GM19023 (cell line): ENCODE measurements at regions not wholly inside any gene's neighbourhood (a gene's known extent, or its start where the extent isn't known, plus 50 kb on each side); places are given as distances from the start of the nearest gene placed in this dataset.
"Not testable (repeated sequence)": the region's sequence is repeated elsewhere in the genome, so short reads cannot be mapped to it uniquely, and the experiment has no call there.

ENCODE experiments used
- ATAC-seq: cut with Tn5 transposase; IDR thresholded peaks from one replicate; pipeline ENCODE4 v1.9.1; 2021; ENCODE audit warnings: mild to moderate bottlenecking, moderate library complexity; ENCODE audit not compliant: unreplicated experiment

DNA sequence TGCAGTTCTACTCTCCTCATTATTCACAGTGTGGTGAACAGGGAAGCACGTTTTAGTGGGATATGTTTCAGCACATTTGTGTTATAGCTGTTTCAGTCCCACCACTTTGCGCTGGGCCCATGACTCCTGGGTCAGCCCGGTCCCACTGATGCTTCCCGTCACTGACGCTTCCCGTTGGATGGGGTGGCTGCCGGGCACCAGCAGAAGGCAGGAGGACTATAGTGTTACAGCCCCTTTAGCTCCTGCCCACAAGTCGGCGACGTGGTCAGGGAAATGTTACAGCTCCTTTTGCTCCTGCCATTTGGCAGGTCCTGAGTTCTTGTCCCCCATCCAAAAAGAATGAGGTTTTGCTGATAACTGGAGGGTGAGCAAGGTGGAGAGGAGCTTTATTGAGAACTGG is 732.2 kb downstream of the NR4A2 start:
- ATAC-seq: no peak

DNA sequence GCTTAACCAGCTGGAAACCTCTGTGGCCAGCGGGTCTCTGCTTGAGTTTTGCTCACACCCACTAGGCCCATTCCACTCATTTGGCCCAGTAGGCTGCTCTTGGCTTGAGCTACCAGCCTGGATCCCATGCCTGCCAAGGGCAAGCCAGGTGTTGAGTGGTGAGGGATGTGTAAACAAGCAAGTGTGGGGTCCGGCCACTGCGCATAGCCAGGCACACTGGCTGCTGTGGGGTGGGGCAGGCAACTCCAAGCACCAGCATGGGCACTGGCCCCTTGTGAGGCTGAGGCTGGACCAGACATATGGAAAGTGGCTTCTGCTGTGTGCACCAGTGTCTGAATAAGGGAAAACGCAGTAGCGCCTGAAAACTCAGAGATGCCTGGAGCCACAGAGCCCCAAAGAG is 732.7 kb downstream of the NR4A2 start:
- no peak for ATAC-seq

DNA sequence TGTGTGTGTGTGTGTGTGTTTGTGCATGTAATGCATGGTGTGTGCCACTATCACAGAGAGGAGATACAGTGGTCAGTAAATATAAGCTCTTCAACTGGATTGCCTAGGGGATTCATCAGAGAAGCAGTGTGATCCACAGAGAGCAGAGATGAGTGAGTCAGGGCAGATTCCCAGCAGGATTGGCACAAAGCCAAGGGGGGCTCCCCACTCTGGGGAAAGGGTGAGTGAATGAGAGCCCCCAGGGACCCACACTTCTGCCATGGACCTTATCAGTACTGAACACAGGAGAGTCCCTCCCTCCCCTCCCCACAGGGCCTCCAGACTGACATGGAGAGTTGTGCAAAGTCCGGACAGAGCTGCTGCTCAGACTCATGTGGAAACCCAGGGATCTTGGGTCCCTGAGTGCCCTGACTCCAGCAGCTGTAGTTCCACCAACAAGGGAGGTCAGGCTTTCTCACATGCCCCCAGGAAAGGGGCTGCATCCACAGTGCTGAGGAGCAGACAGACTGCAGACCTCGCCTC is 748.8 kb downstream of the NR4A2 start:
- no peak for ATAC-seq

DNA sequence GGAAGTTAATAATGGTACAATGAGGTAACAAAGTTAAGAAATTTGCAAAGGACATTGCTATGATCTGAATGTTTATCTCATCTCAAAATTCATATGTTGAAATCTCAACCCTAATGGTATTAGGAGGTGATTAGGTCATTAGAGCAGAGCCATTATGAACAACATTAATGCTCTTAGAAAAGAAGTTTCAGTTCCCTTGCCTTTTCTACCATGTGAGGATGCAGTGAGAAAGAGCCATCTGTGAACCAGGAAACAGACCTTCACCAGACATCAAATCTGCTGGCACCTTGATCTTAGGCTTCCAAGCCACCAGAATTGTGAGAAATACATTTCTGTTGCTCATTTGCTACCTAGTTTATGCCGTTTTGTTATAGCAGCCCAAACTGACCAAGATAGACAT is 757.6 kb downstream of the NR4A2 start:
- no peak for ATAC-seq

DNA sequence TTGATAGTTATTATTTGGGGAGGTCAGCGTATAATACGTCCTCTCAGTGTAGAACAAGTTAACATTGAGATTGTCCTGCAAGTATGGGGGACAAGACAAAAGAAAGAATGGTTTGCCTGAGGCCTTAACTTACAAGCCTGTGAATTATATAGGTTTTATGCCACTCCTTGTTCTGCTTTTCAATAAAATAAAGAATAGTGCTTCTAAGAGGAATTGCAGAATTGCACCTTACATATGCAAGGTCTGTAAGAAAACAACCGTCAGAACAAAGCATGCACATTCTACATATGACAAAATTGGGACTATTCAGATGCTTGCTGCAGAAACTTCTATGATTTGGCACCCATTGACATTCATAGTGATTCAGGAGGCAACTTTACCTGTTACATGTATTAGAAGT is 785.0 kb downstream of the NR4A2 start:
- ATAC-seq: no peak

DNA sequence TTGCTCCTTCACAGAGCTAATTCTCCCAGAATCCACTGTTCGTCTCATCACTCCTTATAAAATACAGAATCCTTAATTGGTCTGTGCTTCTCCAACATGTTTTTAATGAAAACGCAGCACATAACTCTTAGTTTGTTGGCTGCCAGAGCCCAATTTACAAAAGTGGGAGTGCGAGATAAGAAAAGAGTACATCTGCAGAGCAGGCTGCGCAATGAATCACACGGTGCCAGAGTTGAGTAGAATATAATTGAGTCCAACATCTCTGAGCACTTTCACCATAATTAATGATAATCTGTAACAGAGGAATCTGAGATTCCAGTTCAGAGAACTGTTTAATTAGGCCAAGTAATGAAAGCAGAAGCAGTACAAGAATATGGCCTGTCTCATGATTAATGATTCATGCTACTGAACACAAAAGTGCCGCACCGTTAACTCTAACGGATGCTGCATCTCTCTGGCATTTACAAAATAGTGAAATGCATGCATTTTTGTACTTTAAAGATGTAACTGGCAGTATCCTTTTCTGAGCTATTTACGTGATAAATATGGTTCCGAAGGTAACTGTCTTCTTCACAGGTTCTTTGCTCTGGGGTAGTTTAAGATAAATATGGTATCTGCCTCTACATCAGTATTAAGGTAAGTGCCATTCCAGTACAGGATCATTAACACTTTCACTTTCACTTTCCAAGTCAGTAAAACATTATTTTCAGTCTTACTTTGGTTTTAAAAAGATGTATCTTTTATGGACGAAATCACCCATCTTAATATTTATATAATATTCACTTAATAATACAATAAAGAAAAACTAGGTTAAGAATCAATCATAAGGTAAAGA is 785.6 kb downstream of the NR4A2 start:
- ATAC-seq: no peak

DNA sequence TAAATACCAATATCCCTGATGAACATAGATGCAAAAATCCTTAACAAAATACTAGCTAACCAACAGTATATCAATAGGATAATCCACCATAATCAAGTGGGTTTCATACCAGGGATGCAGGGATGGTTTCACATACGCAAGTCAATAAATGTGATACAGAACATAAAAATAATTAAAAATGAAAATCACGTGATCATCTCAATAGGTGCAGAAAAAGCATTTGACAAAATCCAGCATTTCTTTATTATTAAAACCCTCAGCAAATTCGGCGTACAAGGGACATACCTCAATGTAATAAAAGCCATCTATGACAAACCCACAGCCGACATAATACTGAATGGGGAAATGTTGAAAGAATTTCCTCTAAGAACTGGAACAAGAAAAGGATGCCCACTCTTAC is 793.5 kb downstream of the NR4A2 start:
- ATAC-seq: not testable (repeated sequence)

DNA sequence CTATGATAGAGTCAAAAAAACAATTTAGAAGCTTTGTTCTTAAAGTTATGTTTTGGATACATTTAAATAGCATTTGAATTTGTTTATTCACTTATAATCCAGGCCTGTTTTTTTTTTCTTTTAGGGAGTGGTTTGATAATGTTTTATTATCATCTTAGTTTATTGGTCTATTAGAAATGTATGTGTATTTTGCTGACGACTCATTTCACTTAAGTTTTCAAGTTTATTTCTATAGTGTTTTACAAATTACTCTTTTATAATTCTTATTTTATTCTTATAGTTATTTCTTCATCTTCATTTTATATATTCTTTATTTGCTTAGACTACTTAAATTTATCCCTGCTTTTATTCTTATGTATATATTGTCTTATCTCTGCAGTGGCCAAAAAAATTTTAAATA is 804.5 kb downstream of the NR4A2 start:
- ATAC-seq: no peak

DNA sequence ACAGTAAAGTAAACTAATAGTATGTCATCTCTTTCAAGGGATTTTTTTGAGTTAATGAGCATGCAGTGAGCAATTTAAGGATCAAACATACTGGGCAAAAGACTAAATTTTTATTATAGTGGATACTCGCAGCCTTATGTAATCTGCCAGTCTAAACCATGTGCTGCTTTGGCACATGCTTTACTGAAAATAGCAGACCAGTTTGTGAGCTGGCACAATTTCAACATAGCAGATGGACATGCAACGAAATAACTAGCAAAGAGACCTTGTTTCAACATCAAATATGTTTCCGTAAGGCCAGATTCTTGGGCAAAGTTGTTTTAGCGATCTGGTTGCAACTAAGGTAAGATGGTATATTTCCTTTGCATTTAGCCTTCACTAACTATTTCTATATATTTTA is 807.3 kb downstream of the NR4A2 start:
- no peak for ATAC-seq

DNA sequence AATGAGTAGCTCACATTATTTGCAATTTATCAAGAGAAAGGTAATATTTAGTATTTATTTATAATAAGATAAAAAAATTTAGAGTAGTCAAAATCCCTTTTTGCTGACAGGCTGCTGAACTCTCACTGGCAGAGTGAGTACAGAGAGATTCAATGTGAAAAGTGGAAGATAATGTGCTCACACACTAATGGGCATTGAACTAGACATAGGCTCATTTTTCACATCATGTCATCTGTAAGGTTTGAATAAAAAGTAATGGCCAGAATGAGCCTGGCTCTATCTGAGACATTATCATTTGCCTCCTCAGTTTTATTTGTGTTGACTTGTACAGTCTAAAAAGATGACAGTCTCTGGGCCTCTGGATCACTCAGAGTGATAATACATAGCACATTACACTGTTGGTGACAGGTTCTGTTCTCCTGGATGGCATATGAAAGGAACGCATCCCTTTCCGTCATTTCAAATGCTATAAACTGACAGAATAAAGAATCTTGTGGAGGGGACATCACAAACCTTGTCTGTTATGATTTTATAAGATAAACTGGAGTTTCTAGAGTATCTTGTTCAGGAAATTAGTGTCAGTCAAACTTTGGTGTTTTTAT is 812.9 kb downstream of the NR4A2 start:
- ATAC-seq: no peak

DNA sequence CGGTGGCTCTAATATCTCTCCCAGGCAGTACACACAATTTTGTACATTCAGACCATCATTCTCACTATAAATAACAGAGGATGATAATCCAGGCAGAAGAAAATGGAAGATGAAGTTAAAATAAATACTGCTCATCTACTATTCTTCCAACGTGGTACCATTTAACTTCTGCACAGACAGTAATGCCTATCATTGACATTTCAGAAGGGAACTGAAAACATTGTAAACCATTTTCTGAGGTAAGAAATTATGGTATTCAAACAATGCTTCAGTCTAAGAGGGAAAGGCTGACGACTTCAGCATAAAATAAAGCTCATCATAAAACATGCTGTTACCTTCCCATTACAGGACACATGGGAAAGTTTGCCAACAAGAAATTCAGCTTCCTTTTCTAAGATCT is 814.4 kb downstream of the NR4A2 start:
- ATAC-seq: no peak

DNA sequence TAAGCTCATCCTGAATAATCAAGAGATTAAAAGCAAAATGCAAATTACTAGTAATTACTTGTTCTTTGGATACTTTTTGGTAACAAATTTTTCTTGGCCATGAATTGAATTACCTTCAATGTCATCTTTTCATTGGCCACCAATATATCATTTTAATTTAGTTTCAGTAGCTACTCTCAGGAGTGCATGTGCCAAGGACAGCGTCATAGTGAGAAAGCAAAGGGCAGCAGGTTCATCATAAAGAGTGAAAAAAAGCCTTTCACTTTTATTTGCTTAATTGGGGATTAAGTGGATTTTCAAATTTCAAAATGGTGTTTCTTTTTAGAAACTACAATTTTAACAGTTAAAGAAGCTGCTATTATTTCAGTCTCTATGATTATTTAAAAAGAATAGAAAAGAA is 815.2 kb downstream of the NR4A2 start:
- no peak for ATAC-seq

DNA sequence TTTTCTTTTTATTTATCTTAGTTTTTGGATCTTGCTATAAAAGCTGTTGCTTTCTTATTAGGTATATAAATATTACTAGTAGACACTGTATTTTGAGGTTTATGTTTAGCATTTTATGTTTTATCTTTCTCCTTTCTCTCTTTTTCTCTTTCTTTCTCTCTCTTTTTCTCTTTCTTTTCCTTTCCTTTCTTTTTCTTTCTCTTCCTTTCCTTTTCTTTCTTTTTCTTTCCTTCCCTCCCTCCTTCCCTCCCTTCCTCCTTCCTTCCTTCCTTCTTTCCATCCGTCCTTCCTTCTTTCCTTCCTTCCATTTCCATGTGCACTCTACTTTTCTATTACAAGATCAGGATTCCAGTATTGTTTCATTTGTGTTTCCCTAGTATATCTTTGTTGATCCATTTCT is 814.8 kb downstream of the KCNJ3 start:
- ATAC-seq: no peak

DNA sequence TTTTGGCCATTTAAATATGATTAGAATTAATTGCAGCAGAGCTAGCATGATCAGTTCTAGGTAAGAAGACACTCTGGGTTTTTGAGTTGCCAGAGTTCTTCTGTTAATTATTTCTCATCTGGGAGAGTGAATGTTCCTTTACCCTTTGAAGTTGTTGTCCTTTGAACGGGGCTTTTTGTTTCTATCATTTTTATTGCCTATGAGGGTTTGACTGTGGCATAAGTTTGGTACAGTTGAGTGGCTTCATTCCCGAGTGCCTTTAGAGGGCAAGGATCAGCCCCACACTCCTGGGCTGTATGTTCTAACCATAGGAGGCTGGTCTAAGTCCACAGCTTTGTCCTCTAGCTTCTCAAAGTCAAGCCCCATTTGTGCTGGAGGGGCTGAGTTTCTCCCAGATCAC is 804.3 kb downstream of the KCNJ3 start:
- ATAC-seq: no peak

DNA sequence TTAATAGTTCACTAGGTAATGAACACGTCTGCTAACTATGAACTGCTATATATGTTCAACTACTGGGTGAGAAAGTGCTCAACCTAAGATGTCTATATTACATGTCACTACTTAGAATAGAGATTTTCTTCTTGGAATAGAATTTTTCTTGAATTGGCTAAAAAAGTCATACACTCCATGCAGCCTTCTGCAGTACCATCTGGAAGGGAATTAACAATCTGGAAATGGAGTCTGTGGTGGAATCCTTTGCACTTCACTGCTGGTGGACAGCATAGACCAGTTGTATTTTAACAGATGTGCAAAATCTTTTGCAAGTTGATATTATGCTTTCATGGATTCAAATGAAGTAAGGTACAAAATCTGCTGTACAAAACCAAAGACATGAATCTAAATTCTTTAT is 799.6 kb downstream of the KCNJ3 start:
- ATAC-seq: no peak

DNA sequence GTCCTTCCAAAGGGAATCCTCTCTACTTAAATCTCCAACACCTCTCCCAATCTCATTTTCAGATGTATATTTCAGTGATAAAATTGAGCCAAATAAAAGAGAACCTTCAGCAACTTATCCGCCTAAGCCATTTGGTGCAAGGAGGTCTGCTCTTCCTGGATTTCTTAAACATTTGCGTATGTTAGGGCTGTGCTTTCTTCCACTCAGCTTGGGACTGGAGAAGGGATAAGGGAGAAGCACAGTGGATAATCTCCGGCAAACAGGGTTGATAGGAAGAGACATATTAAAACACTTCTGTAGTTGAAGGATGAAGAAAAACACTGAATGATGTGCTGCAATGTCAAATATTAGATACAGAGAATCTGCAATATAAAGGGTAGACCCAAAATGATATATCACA is 796.2 kb downstream of the KCNJ3 start:
- no peak for ATAC-seq

DNA sequence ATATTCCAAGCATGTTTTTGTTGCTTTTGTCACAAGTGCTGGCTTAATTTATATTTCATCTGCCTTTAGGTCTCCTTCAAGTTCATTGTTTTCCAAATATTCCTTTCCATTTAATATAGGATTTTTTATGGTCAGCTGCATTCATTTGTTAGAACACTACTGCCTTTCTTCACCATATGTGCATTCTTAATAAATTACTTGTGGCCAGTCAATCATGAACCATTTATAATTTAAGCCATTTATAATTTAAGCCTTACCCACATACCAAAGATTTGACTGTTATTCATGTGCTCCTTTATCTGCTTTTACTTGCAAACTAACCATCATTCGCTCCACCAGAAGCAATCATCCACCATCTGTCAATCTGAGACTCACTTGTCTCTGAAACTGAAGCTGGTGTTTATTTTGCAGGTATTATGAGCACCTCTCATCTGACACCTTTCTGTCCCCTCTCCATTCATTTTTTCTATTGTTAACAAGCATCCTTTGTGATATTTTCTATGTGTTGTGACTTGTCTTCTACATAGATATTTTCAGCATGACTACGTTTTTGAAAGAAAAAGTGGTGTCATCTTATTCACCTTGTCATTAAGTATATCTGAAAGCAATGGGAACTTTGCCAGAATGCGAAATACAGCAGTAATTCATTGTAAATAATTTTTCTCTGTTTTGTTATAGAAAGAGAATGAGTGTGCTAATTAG is 786.8 kb downstream of the KCNJ3 start:
- ATAC-seq: no peak

DNA sequence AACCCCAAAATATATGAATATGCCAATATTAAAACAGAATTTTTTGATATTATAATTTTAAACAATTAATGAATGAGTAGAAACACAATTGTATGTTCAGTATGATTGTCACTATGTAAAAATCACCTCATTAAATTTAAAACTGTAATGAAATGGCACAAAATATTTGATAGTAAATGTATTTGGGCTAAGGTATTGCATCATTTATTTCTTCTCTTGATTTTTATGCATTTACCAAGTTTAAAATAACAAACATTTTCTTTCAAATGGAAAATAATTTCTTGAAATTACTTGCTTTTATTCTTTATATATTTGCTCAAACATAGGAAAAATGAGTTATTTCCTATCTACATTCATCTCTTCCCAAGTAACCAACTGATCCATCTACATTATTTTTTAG is 782.6 kb downstream of the KCNJ3 start:
- ATAC-seq: no peak

DNA sequence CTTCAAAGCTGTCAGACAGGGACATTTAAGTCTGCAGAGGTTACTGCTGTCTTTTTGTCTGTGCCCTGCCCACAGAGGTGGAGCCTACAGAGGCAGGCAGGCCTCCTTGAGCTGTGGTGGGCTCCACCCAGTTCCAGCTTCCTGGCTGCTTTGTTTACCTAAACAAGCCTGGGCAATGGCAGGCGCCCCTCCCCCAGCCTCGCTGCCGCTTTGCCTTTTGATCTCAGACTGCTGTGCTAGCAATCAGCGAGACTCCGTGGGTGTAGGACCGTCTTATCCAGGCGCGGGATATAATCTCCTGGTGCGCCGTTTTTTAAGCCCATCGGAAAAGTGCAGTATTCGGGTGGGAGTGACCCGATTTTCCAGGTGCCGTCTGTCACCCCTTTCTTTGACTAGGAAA is 773.5 kb downstream of the KCNJ3 start:
- ATAC-seq: not testable (repeated sequence)

DNA sequence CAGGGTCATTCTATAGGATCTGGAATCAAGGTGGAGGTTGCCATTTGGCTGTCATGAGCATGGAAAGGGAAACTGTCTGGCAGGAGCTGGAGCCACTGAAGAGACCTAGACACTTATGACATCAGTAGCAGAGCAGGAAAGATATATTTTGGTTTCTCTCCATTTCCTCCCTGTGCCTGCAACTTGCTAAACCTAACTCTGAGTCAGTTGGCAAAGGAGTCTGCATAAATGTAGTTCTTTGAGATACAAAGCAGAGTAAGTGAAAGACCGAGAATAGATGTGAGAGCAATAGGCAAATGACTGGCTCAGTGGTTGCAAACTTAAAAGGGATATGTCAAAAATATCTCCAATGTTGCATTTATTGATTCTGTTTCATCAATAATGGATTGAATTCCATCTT is 757.7 kb downstream of the KCNJ3 start:
- no peak for ATAC-seq

DNA sequence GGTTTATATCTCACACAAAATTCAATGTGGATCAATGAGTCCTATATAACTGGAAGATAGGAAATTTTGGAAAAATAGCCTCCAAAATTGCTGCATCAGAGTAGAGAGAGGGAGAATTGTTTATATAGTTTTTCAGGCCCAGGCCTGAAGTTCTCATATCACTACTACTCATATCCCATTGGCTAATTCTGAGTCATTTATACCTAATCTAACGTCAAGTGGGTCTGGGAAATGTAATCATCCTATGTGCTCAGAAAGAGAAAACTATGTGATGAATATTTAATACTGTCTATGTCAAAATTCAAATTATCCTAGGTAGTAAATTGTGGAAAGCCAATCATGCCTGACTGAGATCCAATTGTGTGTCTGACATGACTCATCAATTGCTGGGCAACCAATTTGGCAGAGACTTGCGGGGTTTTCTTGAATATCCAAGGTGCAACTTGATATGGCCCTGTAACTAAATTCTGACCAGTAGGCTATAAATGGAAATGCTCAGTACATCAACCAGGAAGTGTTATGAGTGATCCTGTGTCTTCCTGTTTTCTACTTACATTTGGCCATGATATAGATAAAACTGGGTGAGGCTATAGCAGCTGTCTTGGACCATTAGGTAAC is 744.4 kb downstream of the KCNJ3 start:
- no peak for ATAC-seq

DNA sequence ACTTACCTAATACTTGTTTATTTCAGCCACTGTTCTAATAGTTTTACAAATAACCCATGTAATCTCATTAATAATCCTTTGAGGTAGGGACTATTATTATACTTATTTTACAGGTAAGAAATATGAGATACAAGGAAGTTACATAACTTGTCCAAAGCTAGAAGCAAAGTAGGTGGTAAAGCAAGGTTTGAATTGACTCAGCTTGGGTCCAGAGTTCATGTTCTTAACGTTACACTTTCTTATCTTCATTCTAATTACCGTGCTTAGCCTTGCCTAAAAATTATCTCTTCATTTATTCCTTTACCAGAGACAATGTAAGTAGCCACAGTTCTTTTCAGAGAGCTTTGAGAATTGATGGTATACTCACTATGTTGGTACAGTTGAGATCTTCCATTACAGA is 743.6 kb downstream of the KCNJ3 start:
- ATAC-seq: no peak
